ENCODE measurements at regions not wholly inside any gene's neighbourhood (a gene's known extent, or its start where the extent isn't known, plus 50 kb on each side); places are given as distances from the start of the nearest gene placed in this dataset.

DNA sequence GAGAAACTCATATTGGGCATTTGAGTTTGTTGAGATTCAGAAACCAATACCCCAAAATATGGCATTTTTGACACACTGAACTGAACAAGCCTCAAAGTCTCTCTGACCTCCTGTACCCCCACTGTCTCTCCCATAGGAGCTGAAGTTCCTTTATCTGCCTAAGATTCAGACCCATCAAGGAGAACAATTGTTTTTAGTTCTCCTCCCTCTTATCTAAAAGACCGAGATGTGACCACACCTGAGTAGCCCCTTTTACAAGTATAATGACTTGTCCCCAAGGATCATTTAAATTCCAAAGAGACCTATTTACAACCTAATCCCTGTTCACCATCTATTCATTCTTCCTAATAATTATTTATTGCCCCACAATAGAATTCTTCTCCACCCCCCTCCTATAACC lies 122.1 kb upstream of the PLAAT1 start:
- TF ChIP-seq, protein P1, sequence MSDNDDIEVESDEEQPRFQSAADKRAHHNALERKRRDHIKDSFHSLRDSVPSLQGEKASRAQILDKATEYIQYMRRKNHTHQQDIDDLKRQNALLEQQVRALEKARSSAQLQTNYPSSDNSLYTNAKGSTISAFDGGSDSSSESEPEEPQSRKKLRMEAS (CRISPR knock-in tag; IDR thresholded peaks at IDR 0.05) = no peak
- TF ChIP-seq MYBL2 (CRISPR knock-in tag; IDR thresholded peaks at IDR 0.05) = no peak
- no peak for TF ChIP-seq CTCF (IDR thresholded peaks at IDR 0.05)
- TF ChIP-seq TEAD4 (CRISPR knock-in tag; IDR thresholded peaks at IDR 0.05) = no peak
- TF ChIP-seq ZNF423 (CRISPR knock-in tag; IDR thresholded peaks at IDR 0.05) = no peak
- TF ChIP-seq, protein P2, sequence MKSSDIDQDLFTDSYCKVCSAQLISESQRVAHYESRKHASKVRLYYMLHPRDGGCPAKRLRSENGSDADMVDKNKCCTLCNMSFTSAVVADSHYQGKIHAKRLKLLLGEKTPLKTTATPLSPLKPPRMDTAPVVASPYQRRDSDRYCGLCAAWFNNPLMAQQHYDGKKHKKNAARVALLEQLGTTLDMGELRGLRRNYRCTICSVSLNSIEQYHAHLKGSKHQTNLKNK (CRISPR knock-in tag; IDR thresholded peaks at IDR 0.05) = no peak
- no peak for TF ChIP-seq ZNF416 (CRISPR knock-in tag; IDR thresholded peaks at IDR 0.05)
- TF ChIP-seq, protein P3, sequence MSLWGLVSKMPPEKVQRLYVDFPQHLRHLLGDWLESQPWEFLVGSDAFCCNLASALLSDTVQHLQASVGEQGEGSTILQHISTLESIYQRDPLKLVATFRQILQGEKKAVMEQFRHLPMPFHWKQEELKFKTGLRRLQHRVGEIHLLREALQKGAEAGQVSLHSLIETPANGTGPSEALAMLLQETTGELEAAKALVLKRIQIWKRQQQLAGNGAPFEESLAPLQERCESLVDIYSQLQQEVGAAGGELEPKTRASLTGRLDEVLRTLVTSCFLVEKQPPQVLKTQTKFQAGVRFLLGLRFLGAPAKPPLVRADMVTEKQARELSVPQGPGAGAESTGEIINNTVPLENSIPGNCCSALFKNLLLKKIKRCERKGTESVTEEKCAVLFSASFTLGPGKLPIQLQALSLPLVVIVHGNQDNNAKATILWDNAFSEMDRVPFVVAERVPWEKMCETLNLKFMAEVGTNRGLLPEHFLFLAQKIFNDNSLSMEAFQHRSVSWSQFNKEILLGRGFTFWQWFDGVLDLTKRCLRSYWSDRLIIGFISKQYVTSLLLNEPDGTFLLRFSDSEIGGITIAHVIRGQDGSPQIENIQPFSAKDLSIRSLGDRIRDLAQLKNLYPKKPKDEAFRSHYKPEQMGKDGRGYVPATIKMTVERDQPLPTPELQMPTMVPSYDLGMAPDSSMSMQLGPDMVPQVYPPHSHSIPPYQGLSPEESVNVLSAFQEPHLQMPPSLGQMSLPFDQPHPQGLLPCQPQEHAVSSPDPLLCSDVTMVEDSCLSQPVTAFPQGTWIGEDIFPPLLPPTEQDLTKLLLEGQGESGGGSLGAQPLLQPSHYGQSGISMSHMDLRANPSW (CRISPR knock-in tag; conservative IDR thresholded peaks at IDR 0.05; ENCODE audit: low read depth) = no peak
- TF ChIP-seq PRDM15 (CRISPR knock-in tag; IDR thresholded peaks at IDR 0.05) = no peak
- TF ChIP-seq ZNF396 (CRISPR knock-in tag; IDR thresholded peaks at IDR 0.05; ENCODE audit: borderline replicate concordance) = no peak
- TF ChIP-seq TP53 (CRISPR knock-in tag; IDR thresholded peaks at IDR 0.05) = no peak
